ENCODE measurements at regions not wholly inside any gene's neighbourhood (a gene's known extent, or its start where the extent isn't known, plus 50 kb on each side); places are given as distances from the start of the nearest gene placed in this dataset.

DNA sequence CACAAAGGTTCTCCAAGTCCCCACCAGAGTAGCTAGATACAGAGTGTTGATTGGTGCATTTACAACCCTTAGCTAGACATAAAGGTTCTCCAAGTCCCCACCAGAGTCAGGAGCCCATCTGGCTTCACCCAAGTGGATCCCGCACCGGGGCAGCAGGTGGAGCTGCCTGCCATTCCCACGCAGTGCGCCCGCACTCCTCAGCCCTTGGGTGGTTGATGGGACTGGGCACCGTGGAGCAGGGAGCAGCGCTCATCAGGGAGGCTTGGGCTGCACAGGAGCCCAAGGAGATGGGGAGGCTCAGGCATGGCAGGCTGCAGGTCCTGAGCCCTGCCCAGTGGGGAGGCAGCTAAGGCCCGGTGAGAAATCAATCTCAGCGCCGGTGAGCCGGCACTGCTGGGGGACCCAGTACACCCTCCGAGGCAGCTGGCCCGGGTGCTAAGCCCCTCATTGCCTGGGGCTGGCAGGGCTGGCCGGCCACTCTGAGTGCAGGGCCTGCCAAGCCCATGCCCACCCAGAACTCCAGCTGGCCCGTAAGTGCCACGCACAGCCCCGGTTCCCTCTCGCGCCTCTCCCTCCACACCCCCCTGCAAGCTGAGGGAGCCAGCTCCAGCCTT lies 404.1 kb downstream of the METTL15 start:
- FAIRE-seq = no peak

DNA sequence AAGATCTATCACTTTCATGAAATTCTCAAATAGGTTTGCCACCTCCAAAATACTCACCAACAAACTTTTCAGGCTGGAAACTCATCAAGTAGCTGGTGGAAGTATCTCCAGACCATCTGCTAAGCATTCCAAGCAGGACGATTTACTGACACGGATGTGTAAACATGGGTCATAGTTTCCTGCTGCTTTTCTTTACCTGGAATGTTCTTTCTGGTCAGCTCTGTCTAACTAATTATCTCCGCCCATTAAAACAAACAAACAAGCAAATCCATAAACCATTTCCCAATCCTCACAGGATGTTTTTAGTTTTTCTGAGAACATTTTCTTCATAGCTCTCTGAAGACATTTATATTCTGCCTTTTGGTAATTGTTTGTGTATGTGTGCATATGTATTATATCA lies 397.0 kb downstream of the METTL15 start:
- FAIRE-seq = no peak

DNA sequence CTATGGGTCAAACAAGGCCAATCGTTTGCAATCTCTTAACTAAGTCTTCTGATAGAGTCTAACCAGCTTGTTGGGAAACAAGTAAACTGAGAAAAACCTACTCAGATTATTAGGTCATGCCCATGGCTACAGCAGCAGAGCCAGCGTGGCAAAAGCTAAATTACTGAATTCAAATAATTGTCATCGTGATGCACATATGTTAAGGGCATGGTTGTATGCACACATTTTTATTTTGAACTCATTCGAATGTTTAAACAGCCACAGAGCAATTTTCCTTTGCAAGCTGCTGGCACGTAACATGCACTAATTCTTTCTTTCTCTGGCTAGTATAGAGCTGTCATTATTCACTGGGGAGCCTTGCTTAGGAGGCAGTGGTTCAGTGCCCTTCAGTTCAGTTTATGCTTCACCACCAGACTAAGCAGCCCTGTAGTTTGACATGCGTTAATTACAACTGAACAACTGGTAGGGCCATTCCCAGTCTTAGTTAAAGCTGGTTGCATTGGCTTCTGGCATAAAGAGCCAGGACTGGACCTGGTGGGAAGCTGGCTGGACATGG lies 396.4 kb downstream of the METTL15 start:
- no peak for FAIRE-seq

DNA sequence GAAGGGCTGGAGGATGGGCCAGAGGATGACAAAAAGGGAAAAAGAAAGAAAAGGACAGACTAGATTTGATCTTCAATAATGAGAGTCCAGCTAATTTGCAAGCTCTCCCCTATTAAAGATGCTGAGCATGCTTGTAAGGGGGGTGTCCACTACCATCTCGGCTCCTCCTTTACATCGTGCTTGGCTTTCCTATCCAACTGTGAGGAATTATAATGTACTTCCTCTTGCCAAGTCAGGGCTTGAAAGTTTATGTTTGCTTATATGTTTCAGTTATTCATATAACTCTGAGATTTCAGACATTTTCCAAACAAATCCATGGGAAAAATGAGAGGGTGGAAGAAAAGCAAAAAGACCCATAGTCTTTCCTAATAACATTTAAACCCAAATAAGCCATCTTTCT lies 387.1 kb downstream of the METTL15 start:
- no peak for FAIRE-seq

DNA sequence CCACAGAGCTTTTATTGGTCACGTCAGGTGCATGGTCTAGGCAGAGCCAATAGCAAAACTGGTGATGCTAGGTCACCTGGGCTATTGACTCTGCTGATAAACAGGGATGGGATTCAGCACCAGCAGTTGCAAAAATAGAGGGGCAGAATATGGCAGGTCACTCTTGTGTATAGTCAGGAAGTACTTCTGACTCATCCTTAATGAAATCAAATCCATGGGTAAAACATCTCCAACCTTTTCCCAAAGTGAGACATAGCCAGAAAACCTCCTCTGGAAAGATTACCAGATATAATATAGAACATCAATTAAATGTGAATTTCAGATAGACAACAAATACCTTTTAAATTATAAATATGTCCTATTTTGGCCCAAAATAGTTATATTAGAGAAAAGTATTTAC lies 383.2 kb downstream of the METTL15 start:
- FAIRE-seq = no peak

DNA sequence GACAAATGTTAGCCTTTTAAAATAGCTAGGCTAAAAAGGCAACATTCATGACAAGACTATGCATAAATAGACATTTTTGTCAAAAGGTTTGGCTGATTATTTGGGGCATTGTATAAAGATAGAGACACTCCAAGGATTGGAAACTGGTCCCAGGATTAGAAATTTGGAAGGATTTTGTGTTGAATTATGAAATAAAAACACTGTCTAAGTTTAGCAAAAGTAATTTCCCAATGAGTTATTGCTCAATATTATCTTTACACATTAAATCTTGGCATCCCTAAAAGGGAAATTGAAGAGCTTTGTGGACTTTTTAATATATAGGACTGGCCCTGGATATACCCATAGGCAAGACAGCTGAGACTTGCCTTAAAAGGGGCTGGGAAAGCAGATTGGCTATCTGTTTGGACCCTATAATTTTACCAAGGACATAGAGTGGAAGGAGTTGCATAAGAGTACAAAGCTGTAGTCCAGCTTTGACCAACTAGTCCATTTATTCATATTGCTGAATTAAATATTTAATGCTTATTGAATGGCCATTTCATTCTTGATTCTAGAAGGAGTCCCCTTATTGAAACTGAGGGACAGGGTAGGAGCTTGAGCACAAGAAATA lies 382.7 kb downstream of the METTL15 start:
- FAIRE-seq = no peak

DNA sequence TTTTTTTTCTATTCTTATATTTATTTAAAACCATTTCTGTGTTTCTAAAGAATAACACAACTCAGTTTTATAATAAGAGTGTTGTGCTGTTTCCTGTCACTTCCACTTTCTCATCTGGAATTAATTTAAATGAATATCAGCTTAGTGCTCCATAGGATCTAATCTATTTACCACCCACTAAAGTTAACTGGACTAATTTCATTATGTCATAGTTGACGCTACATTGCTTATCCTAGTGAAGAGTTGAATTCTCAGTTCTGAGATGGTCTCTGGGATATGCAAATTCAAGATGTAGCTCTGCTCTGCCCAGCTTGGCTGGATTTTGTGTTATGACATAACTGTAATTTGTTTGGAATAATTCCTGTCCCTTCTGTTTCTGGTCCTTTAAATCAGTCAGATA lies 380.1 kb downstream of the METTL15 start:
- FAIRE-seq = no peak

DNA sequence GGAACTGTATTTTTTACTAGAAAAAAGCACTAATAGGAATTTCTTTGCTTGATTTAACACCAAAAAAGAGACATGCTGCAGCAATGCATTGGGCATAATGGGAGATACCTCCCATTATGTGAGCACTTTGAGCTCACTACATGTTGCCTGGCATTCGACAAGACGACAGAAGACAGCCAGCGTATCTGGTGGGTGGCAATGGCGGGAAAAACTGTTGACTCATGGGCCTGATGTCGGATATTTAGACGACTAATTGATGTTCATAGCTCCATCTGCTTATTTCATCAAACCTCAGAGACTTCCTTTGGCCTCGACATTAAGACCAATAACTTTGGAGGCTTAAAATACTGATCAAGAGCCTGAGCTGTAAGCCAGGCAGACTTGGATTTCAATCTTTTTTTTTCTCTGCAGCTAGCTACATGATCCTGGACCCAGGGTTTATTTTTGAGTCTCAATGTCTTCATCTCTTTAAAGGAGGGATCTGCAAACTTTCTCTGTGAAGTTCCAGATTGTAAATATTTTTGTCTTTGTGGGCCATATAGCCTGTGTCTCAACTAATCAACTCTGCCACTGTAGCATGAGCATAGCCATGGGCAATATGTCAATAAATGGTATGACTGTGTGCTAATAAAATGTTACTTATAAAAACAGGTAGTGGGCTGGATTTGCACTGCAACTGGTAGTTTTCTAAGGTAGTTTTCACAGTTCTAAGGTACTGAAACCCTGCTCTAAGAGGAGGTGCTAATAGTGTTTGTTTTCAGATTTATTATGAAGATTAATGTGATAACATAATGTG lies 375.1 kb downstream of the METTL15 start:
- no peak for FAIRE-seq

DNA sequence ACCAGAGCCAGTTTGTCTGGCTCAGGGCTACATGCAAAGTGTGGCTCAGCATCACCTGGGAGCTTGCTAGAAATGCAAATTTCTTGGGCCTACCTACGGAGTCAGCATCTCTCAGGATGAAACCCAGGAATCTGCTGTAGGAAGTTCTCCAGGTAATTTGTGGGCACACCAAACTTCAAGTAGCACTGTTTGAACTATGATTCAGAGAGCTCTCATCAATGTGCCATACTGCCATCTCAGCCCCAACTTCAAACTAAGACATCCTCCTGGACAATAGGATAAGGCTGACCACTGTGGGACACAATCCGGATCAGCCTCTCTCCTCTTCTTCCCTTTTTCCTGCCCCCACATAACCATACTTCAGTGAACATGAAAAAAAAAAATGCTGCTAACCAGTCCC lies 374.5 kb downstream of the METTL15 start:
- FAIRE-seq = no peak

DNA sequence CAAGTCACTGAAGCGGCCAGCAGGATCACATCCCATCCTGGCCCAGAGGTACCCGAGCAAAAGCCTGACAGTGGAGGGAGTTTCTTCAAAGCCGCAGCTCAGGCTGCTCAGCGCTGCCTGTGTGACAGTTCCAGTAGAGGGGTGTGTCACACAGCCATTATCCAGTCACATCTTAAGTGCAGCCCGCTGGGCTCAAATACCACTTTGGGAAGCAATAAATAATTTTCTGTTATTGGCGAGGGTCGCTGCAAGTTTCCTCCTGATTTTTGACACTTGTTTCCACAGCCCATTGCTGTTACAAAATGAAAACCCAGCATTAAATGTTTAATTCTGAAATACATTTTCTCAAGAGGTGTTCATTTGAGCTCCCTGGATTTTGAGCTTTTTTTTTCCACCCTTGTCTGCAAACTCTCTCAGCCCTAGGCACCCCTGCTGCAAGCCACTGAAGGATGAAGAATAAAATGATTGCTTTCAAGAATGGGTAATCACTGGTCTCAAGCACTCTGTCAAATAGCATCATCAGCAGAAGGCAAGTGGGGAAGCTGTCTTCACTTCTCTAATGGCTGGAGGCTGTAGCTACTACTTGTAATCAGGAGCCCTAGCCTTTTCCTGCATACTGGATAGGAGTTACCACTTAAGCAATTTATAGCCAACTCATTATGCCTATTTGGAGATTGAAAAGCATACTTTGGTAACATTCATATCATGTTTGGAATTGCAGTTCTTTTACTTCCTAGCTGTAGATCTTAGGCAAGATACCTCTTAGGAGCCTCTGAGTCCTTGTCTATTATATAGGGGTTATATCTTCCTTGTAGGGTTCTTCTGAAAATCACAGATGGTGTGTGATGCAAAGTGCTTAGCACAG lies 373.7 kb downstream of the METTL15 start:
- FAIRE-seq = no peak

DNA sequence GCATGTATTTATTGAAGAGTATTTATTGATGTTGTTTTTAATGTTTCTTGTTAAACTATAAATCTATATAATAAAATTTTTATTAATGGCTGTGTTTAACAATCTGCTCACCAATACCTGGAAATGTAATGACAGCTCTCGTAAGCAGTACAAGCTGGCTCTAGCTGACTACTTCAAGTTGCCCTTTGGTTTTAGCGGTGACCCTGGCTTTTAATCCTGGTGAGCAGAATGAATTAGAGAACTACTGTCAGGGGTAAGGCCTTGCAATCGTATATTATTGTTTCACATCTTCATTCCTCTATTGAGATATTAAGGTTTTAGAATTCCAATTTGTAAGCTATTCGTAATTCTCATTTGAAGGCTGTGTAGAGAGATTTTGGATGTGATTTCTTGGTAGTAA lies 372.2 kb downstream of the METTL15 start:
- FAIRE-seq = no peak

DNA sequence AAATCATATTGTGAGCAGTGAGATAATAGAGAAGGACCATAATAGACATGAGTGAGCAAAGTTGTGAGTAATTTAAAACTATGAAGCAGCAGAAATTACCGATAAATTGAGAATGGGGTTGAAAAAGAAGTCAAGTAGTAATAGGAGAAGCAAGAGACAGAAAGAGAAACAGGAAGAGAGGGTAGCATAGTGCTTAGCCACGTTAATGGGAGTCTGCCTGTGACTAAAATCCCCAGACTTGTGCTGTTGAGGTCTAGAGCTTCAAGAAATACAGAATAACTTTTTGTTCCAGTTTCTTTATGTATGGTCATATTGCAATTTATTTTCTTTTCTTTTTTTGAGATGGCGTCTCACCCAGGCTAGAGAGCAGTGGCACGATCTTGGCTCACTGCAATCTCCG lies 368.7 kb downstream of the METTL15 start:
- no peak for FAIRE-seq

DNA sequence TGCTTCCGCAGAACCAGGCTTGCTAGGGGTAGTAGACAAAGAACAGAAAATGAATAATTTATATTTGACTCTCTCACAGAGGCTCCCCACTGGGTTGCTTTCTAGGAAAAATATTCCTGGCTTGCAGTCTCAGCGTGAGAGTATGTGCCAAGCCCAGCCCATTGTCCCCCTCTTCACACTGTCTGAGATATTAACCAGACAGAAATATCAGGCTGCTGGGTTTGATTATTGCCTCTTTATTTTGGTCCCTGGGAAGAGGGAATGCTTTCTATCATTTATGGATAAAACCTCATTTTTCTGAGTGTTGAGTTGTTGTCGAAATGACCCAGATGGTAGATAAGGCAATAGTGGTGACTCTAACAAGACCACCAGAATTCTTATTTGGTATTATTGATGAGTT lies 367.9 kb downstream of the METTL15 start:
- no peak for FAIRE-seq

DNA sequence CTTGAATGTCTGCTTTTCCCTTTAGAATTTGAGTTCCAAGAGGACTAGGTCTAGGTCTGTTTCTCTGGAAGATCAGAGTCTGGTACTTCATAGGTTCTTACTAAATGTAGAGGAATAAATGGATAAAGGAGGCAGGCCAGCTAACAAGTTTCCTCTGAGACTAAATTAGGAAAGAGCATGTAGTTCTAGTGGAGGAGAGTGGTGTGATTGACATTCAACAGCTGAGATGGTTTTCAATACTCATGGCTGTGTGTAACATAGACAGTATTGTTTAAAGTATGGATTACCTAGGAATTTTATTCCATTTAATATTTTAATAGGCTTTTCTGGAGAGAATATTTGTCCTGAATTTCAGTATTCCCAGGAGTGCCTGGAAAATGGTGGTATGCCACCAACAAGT lies 364.7 kb downstream of the METTL15 start:
- no peak for FAIRE-seq

DNA sequence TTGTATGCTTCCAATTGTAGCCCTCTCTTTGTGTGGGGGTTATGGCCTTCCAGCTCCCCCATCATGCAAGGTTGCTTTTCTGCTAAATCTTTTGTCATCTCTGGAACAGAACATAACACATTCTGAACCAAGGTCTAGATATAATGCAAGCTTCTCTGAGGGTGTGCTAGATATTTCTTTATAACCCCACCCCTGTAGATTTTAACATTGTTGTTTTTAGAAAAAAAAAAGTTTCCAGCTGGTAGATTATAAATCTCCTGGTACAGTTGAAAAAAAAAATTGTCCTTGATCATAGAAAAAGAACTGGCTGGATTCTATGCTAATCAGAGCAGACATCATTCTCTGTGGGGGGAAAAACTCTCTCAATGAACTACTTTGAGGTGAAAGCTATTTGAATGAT lies 363.3 kb downstream of the METTL15 start:
- FAIRE-seq = no peak

DNA sequence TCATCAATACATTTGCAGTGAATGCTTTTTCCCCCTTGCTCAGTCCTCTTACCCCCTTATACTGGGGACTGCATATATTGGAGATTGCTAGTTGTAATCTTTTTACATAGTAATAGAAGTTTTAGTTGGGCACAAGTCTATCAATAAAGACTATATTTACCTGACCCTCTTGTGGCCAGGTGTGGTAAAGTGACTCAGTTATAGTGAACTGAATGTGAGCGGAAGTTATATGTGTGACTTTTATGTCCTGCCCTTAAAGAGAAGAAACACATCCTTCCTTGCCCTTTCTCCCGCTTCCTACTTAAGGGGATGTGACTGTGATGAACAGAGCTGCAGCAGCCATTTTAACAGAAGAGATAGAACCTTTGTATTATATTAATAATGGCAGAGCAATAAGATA lies 362.0 kb downstream of the METTL15 start:
- no peak for FAIRE-seq

DNA sequence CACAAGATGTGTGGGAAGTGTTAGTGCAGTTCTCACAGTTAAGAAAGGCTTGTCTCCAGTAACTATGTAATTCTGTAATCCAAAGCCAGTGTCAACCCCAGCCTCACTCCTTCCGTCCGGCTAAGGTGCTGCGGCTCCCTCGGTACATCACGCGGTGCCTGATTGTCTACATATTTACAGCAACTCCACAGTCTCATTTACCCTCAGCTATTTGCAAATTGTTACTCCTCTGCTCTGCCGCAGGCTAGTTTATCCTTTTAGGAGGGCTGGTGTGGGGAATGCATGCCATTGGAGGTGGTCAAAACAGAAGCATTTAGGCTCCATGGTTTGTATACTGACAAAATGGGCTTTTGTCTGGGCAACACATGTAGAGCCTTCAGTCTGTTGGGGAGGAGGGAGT lies 358.3 kb downstream of the METTL15 start:
- no peak for FAIRE-seq

DNA sequence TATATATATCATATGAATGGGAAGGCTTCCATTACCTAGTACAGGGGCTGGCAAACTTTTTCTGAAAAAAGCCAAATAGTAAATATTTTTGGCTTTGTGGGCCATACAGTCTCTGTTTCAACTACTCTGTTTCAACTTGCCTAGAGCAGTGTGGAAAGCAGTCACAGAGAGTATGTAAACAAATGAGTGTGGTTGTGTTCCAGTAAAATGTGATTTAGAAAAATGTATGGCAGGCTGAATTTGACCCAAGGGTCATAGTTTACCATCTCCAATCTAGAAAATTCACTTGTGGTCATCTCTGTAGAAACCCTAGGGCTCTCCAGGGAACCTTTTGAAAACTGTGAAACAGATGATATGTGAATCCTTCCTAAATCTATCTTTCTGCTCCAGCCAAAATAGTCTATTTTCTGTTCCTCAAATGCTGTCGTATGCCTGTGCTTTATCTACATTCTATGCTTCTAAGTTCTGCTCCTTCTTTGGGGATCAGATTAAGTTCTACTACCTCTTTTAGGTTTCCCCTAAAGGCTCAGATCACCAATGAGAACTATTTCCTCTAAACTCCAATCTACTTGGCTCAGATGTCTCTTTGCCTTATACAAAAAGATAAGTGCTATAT lies 356.2 kb downstream of the METTL15 start:
- no peak for FAIRE-seq

DNA sequence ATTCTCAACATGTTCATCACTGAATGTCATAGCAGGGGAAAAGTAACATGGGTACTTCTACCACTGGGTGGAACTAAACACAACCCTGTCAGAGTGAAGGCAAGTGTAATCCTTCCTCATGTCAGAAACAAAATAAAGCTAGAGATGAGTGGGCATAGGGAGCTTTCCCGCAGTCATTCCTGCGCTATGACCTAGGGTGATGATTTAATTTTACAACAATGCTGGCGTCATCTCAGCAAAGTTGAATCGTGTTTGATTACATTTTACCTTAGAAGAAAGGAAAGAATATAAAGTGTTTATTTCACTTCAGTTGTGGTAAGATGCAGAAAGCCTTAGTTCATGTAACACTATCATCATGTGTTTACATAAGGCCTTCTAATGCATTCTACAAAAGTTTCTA lies 355.6 kb downstream of the METTL15 start:
- FAIRE-seq = no peak

DNA sequence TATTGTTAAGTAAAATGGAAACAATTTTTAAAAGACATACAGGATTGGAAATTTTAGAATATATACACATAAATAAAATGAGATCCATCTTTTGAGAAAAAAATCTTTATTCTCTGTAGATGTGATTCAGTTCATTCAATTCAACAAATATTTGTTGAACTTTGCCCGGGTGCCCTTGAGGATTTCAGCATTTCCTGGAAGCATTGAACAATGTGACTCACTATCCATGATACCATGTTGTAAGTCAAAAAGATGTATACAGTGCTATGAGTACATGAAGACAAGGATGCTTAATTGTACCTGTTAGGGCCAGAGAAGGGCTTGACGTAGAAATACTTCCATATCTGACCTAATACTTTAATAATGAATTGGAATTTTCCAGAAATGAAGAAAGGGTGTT lies 353.7 kb downstream of the METTL15 start:
- no peak for FAIRE-seq

DNA sequence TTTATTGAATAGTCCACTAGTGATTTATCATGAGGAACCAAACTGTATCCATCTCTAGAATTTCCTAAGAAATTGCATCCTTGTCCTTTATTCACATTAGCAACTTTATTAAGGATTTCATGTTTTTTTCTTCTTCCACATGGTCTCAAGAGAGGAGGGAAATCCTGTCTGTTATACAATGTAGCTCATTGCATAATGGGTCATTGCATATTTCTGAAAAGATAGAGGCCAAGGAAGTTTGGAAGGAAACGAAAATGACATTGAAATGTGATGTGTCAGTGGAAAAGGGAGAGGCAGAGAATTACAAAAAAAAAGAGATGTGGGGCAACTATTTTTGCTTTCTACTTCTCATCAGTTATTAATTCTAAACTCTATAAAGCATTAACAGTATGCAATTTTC lies 353.1 kb downstream of the METTL15 start:
- no peak for FAIRE-seq

DNA sequence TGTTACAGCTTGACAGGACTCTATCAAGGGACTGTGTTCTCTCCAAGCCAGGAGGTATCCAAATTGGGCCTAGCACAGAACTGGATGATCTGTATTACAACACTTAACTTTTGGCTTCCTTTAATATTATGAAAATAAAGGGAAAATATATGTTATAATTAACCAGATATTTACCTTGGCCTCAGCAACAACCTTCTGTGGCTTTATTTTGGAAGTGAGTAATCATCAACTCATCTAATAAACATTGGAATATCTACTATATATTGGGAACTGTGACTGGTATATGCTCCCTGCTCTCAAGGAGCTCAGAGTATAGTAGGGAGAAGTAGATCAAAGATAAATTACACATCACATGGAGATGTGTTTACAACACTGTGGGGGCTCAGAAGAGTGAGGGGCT lies 352.2 kb downstream of the METTL15 start:
- no peak for FAIRE-seq

DNA sequence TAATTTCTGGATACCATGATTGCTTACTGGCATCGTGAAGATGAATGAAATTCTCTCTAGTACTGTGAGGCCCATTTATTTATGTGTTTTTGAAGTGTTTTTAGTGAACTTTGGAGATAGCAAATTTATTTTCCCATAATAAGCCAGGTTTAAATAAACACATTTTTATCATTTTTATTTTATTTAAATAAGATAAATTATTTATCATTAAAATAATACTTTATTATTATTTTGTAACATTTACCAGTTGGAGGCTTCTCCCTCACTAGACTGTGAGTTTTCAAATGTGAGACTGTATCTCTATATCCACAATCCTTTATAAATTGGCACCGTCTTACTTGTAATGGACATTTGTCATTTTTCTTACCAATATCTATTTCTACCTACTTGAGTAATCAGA lies 351.7 kb downstream of the METTL15 start:
- FAIRE-seq = no peak

All from islet of Langerhans (tissue), 1 donor.